ENCODE measurements at regions not wholly inside any gene's neighbourhood (a gene's known extent, or its start where the extent isn't known, plus 50 kb on each side); places are given as distances from the start of the nearest gene placed in this dataset.

DNA sequence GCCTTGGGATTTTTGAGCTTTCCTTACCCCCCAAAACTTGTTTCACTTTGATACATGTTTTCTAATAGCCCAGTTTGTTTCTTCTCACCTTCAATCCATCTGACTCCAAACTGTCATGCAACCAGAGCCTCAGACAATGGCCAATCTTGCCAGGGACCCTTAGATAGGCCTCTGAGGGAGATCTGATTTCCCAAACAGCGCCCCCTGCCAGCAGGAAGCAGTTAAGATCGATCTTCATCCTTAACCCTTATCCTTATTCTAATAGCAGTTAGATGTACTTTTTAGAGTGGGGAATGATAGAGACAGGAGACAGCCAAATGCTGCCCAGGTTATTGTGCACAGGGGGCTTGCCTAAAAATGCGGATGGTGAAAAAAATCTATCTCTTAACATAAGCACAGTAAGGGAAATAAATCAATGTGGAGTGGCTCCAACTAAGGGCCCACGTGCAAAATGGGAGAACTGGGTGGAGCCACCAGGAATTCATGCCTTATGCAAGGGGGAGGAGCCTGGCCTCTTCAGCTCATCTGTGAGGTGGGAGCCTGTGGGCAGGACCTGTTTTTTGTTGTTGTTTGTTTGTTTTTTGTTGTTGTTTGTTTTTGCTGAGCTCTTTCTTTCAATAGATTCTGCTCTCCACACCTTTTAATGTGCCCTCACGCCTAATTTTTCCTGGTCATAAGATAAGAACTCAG is 833.6 kb upstream of the AGA start:
- DNase-seq (ENCODE audit: low read depth in 2 of 2): no peak

DNA sequence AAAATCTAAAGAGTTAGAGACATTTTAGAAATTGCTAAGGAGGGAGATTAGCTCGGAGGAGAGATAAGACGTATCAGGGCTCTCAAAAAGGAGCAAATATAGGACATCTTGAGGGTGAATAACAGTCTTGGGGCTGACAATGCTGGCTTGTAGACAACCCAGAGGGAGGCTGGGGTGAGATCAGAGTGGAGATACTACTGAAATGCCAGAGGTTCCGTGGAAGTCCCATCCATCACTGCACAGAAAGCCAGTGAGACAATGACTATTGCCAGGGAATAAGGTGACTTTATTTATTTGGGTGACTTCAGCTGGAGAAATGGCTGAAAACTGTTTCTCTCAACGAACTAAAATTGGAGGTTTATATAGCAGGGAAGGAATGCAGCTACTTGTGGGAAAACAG is 838.1 kb upstream of the AGA start:
- no peak for DNase-seq (ENCODE audit: low read depth in 2 of 2)

DNA sequence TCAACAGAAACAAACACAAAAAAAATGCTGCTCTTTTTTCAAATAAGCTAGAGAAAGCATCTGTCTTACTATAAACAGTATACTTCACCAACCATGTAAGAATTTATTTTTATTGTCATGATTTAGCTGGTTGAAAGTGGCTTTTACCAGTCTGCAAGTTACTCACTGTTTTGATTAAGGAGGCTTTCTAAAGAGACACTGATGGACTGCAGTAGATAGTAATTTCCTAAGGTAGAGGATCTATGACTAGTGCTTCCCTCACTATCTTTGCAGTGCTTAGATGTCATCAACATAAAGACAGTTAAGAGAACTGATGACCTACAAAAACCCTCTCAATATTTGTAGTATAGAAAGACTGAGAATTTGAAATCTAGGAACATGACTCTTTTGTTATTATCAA is 846.2 kb upstream of the AGA start:
- no peak for DNase-seq (ENCODE audit: low read depth in 2 of 2)

DNA sequence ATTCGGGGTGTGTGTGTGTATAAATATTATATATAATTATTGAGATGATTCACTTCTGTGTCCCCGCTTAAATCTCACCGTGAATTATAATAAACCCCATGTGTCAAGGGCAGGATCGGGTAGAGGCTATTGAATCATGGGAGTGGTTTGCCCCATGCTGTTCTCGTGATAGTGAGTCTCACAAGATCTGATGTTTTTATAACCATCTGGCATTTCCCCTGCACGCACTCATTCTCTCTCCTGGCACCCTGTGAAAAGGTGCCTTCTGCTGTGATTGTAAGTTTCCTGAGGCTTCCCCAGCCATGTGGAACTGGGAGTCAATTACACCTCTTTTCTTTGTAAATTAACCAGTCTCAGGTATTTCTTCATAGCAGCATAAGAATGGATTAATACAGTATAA is 851.4 kb upstream of the AGA start:
- no peak for DNase-seq (ENCODE audit: low read depth in 2 of 2)

DNA sequence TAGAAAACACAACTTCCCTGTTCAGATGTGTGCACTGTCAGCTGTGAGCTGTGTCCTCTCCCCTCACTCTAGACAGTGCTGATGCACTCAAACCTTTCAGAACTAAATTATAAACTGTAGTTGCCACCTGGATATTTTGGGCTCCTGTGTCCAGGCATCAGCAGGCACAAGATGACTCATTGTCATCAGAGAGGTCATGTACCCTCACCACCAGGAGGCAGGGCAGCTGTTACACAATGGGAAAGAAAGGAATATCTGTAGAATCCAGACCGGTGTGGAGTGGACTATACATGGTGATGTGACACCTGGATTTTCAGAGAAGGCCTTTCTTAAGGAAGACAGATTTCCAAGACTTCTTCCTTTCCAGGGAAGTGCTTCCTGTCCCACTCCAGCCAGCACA is 854.4 kb upstream of the AGA start:
- DNase-seq (ENCODE audit: low read depth in 2 of 2): no peak

DNA sequence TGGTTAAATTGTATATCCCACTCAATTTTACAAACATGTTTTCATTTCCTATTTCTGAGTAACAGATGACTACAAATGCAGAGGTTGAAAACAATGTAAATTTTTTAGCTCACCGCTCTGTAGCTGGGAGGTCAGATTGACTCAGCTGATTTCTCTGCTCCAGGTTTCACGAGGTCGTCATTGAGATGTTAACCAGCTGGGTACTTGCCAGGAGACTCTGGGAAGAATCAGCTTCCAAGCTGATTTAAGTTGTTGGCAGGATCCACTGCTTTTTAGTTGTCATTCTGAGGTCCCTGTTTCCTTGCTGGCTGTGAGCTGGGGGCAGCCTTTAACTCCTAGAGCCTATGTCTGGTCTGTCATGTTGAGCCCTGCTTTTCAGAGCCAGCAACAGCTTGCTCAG is 864.3 kb upstream of the AGA start:
- DNase-seq (ENCODE audit: low read depth in 2 of 2): peak; percentile 15 to 30

DNA sequence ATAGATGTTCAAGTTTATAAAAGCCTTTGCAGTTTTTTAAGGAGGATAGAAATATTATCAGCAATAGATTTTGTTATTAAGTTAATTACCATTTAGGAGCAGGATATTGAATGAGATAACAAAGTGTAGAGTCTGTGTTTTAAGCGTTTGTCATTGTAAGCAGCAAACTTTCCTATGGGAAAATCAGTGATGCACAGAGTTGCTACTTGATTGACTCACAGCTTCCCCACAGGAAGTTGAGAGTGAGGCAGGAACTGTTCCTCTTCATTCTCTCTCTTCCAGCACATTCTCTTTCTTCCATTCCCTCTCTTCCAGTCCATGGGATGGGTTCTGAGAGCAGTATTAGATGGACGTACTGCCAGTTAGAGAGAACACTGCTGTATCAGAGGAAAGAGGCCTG is 867.7 kb upstream of the AGA start:
- no peak for DNase-seq (ENCODE audit: low read depth in 2 of 2)

DNA sequence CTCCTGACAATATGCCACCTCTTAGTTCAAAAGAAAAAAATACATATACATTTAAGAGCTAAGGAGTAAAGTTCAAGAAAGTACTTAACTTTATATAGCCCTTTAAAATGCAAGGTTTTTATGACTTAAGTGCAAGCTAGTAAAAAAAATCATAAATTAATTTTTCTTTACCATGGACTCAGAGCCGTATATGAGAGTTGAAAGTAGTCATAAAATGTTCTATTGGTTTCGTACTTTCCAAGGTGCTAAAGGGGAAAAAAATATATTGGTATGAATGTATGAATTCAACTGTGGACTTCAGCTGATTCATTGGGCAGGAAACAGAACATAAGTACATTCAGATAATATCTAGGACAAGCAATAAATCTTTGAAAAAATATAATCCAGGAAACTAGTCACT is 869.8 kb upstream of the AGA start:
- no peak for DNase-seq (ENCODE audit: low read depth in 2 of 2)

DNA sequence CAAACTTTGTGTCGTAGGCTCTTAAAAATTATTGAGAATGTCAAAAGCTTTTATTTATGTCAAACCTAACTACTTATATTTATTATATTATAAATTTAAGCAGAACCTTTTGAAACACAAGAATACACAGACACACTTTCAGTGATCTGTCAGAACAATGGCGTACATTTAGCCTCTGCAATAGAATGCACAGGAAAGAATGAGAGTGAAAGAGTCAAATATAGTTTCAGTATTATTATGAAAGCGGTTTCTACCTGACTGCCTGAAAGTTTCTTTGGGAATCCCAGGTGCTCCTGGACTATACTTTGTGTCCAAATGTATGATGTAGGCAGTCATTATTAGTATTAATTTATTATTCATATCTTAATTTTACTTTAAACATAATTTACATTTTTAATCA is 872.0 kb upstream of the AGA start:
- no peak for DNase-seq (ENCODE audit: low read depth in 2 of 2)

DNA sequence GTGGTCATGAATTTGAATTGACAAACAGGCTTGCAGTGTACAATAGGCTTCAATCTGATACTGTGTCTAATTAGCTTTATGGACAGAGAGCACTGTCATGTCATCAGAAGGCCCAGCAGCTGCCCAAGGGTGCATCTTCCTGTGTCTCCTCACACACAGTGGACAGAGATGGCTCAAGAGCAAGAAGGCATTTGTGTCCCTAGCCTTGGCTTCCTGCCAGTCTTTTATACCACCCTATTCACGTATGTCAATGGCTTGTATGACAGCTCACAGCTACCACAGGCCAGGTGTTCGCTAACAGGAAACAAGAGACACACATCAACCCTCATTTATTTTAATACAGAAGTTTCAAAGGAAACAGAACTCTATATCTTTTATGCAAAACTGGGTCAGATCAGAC is 874.0 kb upstream of the AGA start:
- no peak for DNase-seq (ENCODE audit: low read depth in 2 of 2)

DNA sequence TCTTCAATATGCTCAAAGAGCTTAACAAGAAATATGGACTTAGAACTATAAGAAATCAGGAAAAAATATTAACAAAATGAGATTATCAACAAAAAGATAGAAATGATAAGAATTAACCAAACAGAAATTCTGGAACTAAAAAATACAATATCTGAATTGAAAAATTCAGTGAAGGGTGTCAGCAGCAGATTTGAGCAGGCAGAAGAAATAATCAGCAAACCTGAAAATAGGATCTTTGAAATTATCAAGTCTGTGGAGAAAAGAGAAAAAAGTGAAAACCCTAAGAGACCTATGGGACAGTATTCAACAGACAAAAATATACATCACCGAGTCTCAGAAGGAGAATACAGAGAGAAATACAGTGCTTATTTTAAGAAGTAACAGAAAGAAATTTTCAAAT is 877.8 kb upstream of the AGA start:
- no peak for DNase-seq (ENCODE audit: low read depth in 2 of 2)

DNA sequence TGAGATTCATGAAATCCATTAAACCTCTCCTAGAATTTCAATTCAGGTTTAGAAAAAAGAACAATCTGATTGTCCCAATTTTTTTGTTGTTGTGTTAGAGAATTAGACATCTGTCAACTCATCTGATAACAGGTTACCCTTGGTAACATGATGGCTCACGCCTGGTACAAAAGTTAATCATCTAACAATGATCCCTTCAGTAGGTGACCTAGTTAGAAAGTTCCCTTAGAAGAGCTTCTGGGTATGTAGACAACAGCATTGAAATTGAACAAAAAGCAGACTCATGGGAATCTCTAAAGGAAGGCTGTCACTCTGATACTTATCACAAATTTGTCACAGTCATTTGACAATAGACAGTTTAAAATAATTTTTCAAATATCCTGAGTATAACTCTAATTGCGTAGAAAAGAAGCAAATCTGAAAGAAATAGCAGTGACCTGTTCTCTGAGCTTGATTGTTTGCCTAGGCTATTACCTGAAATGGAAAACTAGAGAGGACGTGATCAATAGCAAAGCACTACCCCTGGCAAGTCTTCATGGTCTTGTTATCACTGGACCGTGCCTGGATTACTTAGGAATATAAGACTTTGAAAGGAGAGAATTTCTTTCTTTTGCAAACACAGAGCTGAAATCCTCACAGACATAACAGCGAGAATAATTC is 880.4 kb upstream of the AGA start:
- no peak for DNase-seq (ENCODE audit: low read depth in 2 of 2)

DNA sequence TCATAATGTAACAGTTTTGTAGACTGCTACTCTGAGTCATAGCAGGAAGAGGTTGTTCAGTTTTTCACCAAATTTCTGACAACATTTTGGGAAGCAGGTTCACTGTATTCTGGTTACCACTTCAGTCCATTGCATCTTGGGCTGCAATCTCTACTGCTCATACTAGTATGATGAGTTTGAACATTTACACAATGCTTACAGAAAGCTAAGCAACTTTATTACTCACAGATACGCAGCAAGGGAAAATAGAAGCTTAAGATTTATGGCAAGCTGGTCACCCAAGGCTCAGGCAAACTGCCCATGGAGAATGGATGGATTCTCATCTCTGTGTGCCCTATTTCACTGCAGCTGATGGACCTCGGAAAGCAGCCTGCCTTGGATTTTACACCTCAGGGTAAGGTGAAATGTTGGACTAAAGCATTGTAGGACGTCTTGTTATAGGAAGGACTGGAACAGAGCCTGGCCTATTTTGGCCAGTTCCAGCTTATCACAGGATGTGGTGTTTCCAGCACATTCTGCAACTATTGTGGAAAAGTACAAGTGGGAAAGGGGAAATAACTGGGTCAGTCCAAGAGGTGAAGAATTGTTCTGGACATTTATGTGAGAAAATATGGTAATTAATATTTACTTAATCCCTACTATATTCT is 887.1 kb upstream of the AGA start:
- DNase-seq (ENCODE audit: low read depth in 2 of 2): no peak

DNA sequence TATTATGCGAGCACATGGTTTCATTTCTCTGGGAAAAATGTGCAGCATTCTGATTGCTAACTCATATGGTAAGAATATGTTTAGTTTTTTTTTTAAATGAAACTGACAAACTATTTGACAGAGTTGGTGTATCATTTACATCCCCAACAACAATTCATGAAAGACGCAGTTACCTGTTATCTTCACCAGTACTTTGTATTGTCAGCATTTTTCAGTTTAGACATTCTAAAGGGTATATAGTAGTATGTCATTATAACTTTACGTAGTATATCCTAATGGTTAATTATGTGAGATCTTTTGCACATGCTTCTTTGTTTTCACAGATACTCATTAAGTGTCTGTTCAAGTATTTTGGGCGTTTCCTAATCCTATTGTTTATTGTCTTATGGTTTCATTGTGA is 891.1 kb upstream of the AGA start:
- DNase-seq (ENCODE audit: low read depth in 2 of 2): no peak

DNA sequence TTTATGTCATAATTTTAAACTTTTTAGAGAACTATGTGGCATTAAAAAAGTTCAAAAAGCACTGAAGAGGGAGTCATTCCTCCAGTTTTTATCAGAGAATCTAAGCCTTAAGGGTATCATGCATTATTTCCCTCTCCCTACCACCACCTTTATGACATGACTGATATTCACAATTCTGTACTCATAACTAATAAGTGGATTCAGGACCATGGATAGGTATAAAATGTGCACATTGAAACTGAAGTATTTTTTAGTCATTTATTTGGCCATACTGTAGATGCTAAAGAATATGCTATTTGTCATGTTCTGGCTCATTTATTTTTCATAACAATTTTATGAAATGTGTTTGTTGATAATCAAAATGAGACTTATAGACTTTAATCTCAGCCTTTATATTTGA is 897.5 kb upstream of the AGA start:
- no peak for DNase-seq (ENCODE audit: low read depth in 2 of 2)

DNA sequence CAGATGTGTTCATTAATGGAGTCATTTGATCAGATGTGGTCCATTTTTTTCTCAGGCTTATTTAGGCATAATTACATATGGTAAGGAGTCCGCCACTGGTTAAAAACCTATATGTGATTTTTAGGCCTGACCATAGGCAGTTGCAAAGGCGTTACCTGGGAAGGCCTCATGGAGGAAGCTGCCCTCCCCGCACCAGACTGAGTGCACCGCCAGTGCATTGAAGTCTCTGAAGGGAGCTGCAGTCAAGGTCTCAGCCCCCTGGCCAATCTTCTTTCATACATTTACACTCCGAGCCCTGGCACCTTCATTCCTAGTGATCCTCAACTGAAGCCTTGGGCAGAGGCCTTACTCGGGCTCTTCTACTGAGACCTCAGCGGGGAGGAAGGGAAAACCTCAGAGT is 898.2 kb upstream of the AGA start:
- DNase-seq (ENCODE audit: low read depth in 2 of 2): no peak

DNA sequence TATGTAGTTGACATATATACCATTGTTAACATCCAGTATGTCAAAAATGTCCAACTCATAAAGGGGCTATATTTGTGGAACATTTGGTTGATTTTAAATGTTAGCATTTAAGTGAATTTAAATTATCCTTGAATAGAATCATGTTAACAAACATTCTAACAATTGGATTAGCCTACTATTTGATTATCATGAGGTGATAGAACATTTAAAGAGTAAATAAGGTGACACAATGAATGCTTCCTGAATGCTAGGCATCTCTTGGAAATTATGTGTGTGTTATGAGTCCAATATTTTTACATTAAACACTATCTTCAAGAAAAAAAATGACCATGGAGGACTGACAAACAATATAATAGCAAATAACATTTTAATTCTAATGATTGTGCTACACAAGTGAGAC is 901.9 kb upstream of the AGA start:
- DNase-seq (ENCODE audit: low read depth in 2 of 2): no peak

DNA sequence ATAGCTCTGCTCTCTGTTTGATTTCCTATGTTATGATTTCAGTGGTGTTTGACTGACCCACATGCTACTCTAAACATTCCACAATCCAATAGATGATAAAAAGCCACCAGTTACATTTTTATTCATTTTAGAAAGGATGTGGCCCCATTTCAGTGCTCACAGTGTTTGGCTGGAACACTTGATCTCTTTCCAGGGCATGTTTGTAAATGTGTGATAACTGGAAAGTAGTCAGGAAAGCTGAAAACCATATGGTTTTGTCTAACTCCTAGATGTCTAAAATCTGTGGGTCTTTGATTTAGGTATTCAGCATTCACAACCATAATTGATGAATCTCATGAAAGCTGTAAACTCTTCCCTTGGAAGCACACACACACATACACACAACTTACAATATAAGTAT is 904.9 kb upstream of the AGA start:
- no peak for DNase-seq (ENCODE audit: low read depth in 2 of 2)

DNA sequence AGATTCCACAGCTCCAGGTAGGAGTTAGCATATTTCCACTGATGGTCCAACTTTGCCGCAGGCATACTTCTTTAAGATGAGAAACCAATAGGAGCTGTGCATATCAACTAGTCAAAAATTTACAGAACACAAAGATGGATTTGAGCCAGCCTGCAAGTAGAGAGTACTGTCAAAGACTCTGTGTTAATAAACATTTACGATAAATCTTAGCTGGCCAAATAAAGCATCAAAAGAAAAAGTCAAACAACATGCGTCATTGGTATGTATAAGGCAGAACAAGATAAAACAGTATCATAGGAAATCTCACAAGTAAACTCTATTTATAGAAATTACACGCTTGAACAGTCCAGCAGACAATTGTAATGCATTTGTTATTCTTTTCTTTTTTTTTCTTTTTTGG is 907.4 kb upstream of the AGA start:
- DNase-seq (ENCODE audit: low read depth in 2 of 2): no peak

DNA sequence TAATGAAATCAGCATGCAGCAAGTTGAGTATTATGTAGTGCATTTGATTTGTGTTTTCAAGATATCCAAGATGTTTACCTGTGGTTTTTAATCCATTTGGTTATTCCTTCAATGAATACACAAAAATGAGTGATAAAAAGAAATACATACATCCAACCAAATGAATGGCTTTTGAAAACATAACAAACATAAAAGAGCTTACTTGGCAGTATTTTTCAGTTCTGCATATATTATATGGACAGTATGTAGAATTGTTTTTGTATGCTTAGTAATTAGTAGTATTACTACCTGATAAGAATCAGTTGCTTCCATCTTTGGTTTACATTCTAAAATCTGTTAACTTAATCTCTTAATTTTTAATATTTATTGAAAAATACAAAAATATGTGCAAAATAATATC is 908.9 kb upstream of the AGA start:
- DNase-seq (ENCODE audit: low read depth in 2 of 2): no peak

DNA sequence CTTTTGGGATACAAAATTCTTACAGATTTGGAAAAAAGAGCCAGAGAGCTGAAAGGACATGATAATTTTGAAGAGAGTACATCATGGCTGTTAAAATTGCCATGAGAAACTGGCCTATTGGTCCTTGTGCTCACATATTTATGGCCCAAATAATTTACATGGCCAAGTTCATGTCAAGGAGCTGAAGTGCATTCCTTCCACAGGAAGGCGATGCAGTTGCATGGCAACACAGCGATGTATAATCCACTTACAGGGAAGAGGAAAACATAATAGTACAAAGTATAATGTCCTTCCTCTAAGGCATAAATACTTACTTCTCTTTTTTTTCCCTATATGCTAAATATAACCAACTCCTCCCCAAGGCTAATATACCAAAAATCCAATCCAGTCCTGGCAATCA is 914.5 kb upstream of the AGA start:
- DNase-seq (ENCODE audit: low read depth in 2 of 2): no peak

DNA sequence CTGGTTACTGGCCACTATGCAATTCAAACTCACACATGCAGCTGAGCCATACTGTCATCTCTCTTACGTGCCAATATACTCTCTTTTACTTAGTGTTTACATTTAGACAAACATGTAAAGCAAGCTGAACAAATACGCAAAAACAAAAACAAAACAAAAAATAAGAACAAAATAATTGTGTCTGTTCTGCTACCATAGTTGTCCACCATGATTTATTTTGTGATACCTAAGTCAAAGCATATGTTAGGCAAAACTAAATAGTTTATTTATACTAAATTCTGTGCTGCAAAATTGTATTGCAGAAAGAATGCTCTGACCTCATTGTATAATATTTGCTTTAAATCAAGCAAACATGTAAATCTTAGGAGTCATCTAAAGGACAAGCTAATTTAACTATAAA is 943.2 kb upstream of the AGA start:
- DNase-seq (ENCODE audit: low read depth in 2 of 2): no peak

DNA sequence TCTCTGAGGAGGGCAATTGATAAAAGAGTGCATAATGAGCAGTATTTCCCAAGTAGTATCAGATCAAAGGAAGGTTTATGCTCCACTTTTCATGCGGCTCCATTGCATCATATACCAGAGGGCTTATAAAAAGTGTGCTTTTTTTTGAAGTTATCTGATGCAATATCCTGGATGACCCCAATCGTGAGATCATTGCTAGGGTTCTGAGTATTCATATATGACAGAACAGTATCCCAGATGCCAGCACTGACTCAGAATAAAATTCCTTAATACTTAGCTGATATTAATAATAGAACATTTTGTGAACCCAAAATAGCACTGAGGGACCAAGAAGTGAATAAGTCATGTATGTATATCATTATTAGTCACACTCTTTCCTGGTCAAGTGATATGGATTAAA is 945.5 kb upstream of the AGA start:
- peak; percentile 9 to 10 for DNase-seq (ENCODE audit: low read depth in 2 of 2)

DNA sequence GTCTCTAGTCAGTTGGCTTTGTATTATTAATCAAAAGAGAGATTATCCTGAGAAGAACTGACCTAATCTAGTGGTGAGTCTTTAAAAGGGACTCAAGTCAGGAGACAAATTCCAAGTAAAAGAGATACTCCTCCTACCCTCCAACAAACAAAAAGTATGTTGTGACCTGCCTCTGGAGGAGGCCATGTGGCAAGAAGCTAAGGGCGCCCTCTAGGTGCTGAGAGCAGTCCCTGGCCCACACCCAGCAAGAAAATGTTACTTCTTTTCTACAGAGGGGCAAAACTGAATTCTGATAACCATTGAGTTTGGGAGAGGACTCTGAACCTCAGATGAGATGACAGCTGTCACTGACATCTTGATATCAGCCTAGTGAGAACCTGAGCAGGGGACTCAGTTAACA is 953.6 kb upstream of the AGA start:
- DNase-seq (ENCODE audit: low read depth in 2 of 2): no peak
